GM18951 (cell line): ENCODE measurements at regions not wholly inside any gene's neighbourhood (a gene's known extent, or its start where the extent isn't known, plus 50 kb on each side); places are given as distances from the start of the nearest gene placed in this dataset.

Experiments
- POLR2A ChIP-seq: IDR thresholded peaks from 4 replicates; pipeline ENCODE4 v1.6.1; 2011; ENCODE audit warnings: mild to moderate bottlenecking; ENCODE audit not compliant: insufficient read length, insufficient read depth; ENCODE audit errors: extremely low read depth
- in situ Hi-C: fragments of 300-500 bp; cut with MboI; formaldehyde crosslinking; loops from one replicate; pipeline ENCODE4 v1.12.0; 2022; ENCODE audit warnings: low sequenced_read_pairs, mixed read lengths, inconsistent platforms; ENCODE audit not compliant: unreplicated experiment

GRCh38 chr17:77778636-77779489, 179.6 kb upstream of the TNRC6C start:
- TF ChIP-seq POLR2A: no peak
- in situ Hi-C loops: no loop called here

- TF ChIP-seq POLR2A: no peak
- in situ Hi-C loops: no loop called here
These were observed 178.6 kb upstream of the TNRC6C start for GRCh38 chr17:77779711-77780539.

- TF ChIP-seq POLR2A: no peak
- in situ Hi-C loops: no loop called here
These were observed 177.0 kb upstream of the TNRC6C start for GRCh38 chr17:77781536-77781935.

DNA sequence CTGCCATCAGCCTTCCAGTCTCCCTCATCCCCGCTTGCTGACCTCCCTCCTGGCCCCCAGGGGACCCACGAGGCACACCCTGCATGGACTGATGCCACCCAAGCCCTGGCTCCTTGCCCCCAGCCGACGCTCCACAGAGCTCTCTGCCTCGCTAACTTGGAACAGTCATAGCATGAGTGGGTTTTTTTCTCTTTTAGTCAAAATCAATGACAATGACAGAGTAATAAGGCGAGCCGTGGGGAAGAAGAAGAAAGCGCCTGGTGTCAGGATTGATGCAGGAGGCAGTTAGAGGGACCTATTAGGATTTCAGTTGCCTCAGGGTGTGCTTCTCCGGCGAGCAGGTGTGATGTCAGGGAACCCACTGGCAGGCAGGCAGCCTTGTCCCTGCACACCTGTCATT, 176.3 kb upstream of the TNRC6C start:
- TF ChIP-seq POLR2A: no peak
- in situ Hi-C loops: no loop called here

DNA sequence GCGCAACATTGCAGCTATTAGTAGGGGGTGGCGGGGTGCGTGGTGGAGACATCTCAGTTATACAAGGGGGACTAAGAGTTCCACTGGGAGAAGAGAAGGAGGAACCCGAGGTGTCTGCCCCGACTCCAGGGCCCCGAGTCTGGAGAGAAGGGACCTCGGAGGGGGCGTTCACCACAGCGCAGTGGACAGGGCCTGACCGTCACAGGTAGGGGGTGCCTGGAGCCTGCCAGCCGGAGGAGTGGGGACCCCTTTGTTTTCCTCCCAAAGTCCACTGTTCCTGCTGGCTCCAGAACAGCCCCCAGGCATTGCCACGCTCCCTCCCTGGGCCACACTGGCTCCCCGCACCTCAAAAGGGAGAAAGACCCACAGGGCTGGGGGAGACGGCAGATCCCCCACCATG, 175.9 kb upstream of the TNRC6C start:
- in situ Hi-C loops: no loop called here
- TF ChIP-seq POLR2A: no peak

DNA sequence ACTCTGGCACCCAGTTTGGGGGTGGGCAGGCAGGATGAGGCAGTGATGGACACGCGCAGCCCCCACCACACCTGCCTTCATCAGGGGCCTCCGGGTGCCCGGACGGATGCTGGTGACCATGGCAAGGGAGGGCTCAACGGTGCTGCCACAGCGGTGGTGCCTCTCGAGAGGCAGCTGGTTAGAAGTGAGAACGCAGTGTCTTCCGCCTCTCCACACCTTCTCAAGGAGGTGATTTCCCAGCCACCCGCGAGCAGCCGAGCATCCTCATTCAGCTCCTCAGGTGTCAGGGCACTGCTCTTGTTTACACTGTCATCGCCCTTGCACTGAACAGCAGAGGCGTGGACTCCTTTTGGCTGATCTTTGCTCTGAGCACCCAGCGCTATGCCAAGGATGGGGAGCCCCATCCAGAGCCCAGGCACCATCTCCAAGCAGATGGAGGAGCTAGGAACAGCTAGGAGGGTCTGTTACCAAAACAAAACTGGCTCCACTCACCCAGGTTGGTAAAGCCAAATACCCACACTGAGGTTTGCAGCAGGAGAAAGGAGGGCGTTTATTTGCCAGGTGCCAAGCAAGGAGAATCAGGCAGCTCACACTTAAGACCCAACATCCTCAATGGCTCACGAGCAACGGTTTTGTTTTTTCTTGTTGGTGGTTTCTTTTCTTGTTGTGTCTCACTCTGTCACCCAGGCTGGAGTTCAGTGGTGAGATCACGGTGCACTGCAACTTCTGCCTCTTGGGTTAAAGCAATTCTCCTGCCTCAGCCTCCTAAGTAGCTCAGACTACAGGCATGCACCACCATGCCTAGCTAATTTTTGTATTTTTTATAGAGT, 174.3 kb upstream of the TNRC6C start:
- in situ Hi-C loops: no loop called here
- TF ChIP-seq POLR2A: no peak

DNA sequence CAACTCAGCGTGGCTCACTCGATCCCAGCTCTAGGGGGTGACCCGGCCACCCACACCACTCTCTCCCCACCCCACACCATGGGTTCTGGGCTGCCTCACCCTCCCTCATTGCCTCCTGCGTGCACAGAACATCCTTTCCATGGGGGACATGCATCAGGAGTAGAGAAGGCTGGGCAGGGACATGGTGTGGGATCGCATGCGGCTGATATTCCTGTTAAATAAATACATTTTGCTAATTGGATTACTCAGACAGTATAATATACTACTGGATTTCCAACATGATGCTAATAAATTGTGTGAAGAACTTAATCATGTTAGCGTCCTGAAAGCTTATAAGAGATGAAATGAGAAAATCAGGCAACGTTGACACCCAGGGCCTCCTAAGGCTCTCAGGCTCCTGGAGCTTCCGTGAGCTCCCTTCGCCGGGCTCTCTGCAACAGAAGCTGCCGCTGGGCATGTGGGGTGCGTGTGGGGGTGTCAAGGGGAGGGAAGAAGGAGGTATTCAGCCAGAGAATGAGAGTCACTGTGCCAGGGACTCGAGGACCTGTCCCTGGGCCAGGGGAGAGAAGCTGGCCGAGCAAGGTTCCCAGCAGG, 173.1 kb upstream of the TNRC6C start:
- no peak for TF ChIP-seq POLR2A
- in situ Hi-C loops: no loop called here

- no peak for TF ChIP-seq POLR2A
- in situ Hi-C loops: no loop called here
These were observed 172.4 kb upstream of the TNRC6C start for GRCh38 chr17:77786090-77786489.

DNA sequence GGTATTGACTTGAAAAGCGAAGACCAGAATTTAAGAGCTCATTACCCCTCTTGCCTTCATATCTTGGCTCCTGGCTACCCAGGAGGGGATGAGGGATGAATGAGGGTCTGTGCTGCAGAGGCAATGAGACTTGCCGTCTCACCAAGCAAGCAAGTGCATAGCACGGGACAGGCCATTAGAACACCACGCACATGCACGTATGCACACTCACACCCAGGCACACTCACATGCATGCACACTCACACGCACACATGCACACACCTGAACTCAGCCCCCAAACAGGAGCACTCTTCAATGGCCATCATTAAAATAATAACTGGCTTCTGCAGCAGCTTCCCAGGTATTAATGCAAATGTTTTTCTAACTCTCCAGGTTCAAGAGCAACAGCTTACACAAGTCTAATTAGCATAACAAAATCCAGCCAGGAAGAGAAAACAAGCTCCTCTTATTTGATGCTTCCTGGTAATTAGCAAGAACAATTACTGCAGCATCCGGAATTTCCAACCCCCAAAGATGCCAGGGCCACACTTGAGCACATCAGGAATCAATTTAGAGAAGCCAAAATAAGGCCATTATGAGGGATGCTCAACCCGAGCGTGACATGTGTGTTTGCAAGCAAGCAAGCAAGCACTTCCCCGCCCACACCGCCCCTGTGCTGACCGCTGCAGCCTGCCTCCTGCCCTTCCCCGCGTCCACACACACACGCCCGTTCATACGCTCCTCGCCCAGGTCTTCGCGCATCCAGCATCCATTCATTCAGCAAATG, 171.6 kb upstream of the TNRC6C start:
- in situ Hi-C loops: no loop called here
- no peak for TF ChIP-seq POLR2A

DNA sequence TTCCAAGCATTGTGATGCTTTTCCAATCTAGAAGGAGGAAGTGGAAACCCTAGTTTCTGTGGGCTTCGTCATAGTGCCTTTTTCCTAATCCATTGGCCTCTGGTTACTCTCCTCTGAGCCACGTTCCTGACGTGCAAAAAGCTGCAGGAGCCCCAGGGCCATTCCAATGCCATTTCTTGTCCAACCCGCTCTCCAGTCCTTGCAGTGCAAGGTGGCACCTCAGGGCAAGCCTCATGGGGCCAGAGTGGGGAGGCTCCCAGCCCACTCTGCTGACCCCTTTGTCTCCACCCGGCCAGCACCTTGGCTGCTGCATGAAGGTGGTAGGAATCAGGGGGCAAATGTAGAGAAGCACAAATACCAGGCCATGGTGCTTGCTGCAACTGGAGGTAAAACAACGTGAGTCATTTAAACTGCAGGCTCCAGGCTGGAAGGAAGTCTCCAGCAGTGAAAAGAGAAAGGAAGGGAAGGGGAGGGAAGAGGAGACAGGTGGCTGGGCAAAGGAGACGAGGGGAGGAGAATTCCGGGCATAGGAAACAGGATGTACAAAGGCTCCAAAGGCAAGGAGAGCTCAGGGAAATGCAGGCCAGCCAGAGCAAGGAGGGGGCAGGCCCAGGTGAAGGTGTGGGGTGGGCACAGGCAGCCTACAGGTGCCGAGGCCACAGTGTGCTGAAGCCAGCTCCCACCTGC, 168.2 kb upstream of the TNRC6C start:
- in situ Hi-C loops: no loop called here
- TF ChIP-seq POLR2A: no peak

DNA sequence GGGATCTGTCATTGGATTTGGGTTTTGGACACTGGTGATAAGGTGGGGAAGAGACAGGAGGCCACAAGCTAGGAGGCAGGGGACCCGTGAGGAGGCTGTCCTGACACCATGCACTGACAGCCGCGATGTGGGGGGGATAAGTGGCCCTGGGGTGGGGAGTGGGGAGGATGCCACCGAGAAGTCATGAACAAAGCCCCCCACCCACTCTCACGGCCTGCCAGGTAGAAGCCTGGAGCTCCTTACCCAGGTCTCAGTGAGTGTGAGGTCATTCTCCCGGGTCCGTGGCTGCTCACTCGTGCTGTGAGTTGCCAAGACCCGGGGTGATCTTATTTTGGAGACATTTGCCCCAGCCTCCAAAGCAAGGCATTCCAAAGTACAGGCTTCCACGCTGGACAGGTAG, 165.9 kb upstream of the TNRC6C start:
- in situ Hi-C loops: no loop called here
- TF ChIP-seq POLR2A: no peak
